Smooth muscle cell (in vitro differentiated cells): ENCODE measurements at regions not wholly inside any gene's neighbourhood (a gene's known extent, or its start where the extent isn't known, plus 50 kb on each side); places are given as distances from the start of the nearest gene placed in this dataset.

ENCODE experiments used
- DNase-seq: peaks from one replicate; lab custom pipeline; 2025; ENCODE audit not compliant: unreplicated experiment; lab: John Stamatoyannopoulos, UW
- H2AFZ ChIP-seq: fragments of 200-600 bp; sonication (generic); 2 replicates; pipeline ENCODE4 v1.6.0; 2016; ENCODE audit warnings: antibody characterized with exemption, low read depth, mild to moderate bottlenecking
- H3F3A ChIP-seq: fragments of 200-600 bp; sonication (generic); 2 replicates; pipeline ENCODE4 v1.6.0; 2017; ENCODE audit warnings: antibody characterized with exemption, low read depth
- H3K27ac ChIP-seq: fragments of 200-600 bp; sonication (generic); 2 replicates; pipeline ENCODE4 v1.5.1; 2016; ENCODE audit warnings: low read depth, mild to moderate bottlenecking
- H3K27me3 ChIP-seq: fragments of 200-600 bp; sonication (generic); 2 replicates; pipeline ENCODE4 v1.6.1; 2016; ENCODE audit warnings: low read depth, mild to moderate bottlenecking
- H3K36me3 ChIP-seq: fragments of 200-600 bp; sonication (generic); 2 replicates; pipeline ENCODE4 v1.5.1; 2016; ENCODE audit warnings: low read depth
- H3K4me1 ChIP-seq: fragments of 200-600 bp; sonication (generic); 2 replicates; pipeline ENCODE4 v1.5.1; 2016; ENCODE audit warnings: low read depth
- H3K4me2 ChIP-seq: fragments of 200-600 bp; sonication (generic); 2 replicates; pipeline ENCODE4 v1.6.0; 2016; ENCODE audit warnings: mild to moderate bottlenecking
- H3K4me3 ChIP-seq: fragments of 200-600 bp; sonication (generic); 2 replicates; pipeline ENCODE4 v1.5.1; 2016; ENCODE audit warnings: mild to moderate bottlenecking
- H3K79me2 ChIP-seq: fragments of 200-600 bp; sonication (generic); 2 replicates; pipeline ENCODE4 v1.6.0; 2016; ENCODE audit warnings: low read depth, mild to moderate bottlenecking
- H3K9ac ChIP-seq: fragments of 200-600 bp; sonication (generic); 2 replicates; pipeline ENCODE4 v1.6.0; 2016; ENCODE audit warnings: low read depth
- H3K9me3 ChIP-seq: fragments of 200-600 bp; sonication (generic); replicated peaks from 2 replicates; pipeline ENCODE4 v1.5.1; 2016; ENCODE audit warnings: low read depth
- H4K20me1 ChIP-seq: fragments of 200-600 bp; sonication (generic); 2 replicates; pipeline ENCODE4 v1.6.0; 2016; ENCODE audit warnings: low read depth
- WGBS: methylation state at CpG from one replicate; pipeline ENCODE4 v1.1.7; 2016; ENCODE audit warnings: low lambda C conversion rate; 5-methylcytosine and 5-hydroxymethylcytosine counted together
- TF ChIP-seq, protein P1 (sequence below): fragments of 200-600 bp; sonication (generic); IDR thresholded peaks from 2 replicates; pipeline ENCODE4 v1.5.1; 2017; ENCODE audit warnings: borderline replicate concordance, mild to moderate bottlenecking, antibody characterized with exemption; ENCODE audit not compliant: insufficient read depth, poor library complexity, severe bottlenecking

DNA sequence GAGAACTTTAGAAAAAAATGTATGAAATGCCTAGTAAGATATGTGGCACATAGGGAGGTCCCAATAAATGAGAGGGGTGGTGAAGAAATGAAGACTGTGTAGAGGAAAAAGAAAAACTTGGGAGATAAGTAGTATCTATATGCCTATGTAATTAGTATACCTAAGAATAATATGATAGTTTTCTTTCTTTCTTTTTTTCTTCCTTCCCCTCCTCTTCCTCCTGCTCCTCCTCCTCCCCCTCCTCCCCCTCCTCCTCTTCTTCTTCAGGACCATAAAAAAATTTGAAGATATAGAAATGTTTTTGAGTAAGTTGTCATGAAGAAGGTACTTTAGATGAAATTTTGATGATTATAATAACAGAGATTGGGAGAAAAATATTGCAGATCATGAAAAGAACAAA is 857.4 kb downstream of the MAT2B start:
- H3K79me2 ChIP-seq = no peaks in the 10 kb centered on the region
- no peak overlapping the region for H3K4me3 ChIP-seq
- DNase-seq = no peak
- no peaks in the 10 kb centered on the region for H3K27me3 ChIP-seq
- no peaks in the 10 kb centered on the region for H3K36me3 ChIP-seq
- no peak overlapping the region for H3K4me2 ChIP-seq
- H3K9ac ChIP-seq = no peak overlapping the region
- no peaks in the 10 kb centered on the region for H3K9me3 ChIP-seq
- H4K20me1 ChIP-seq = no peaks in the 10 kb centered on the region
- TF ChIP-seq, protein P1, sequence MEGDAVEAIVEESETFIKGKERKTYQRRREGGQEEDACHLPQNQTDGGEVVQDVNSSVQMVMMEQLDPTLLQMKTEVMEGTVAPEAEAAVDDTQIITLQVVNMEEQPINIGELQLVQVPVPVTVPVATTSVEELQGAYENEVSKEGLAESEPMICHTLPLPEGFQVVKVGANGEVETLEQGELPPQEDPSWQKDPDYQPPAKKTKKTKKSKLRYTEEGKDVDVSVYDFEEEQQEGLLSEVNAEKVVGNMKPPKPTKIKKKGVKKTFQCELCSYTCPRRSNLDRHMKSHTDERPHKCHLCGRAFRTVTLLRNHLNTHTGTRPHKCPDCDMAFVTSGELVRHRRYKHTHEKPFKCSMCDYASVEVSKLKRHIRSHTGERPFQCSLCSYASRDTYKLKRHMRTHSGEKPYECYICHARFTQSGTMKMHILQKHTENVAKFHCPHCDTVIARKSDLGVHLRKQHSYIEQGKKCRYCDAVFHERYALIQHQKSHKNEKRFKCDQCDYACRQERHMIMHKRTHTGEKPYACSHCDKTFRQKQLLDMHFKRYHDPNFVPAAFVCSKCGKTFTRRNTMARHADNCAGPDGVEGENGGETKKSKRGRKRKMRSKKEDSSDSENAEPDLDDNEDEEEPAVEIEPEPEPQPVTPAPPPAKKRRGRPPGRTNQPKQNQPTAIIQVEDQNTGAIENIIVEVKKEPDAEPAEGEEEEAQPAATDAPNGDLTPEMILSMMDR = no peak
- no peak overlapping the region for H2AFZ ChIP-seq
- peaks cover 12% of the 10 kb centered on the region for H3F3A ChIP-seq
- peaks cover 28% of the 10 kb centered on the region for H3K4me1 ChIP-seq
- no peak overlapping the region for H3K27ac ChIP-seq

DNA sequence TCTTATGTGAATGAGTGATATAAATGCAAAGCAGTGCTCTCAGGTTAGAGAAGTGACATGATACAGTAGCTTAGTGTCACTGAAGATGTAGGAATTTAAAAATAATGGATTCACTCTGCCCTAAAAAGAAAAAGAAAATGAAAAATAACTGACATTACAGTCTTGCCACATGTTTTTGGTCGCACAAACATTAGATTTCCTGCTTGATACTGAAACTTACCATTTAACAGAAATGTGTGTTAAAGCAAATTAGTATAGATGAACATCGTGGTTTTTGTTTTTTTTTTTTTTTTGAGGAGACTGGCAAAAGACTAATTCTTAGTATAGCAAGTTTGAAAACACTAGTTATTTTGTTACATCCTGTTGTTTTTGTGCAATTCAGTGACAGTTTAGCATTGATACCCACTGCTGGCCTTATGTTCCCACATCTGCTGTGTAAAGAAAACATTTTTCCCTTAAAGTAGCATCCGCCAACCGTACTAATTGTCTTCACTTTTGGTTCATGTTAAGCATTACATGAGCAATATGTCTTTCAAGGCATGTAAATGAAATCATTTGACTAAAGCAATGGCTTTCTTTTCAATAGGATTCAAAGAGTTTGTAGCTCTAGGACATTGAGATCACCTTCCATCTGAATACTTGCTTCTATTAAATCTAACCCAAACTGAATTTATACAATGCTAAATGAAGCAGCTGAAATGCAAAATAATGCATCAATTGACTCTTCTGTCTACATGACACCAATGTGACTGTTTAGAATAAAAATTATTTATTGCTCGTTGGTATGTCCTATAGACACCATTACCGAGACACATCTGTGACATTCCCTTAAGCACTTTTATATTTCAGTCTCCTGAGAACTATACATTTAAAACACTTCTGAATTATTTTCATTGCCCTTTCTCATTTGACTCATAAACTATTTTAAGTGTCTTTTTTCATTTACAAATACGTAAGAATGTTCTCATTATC is 859.1 kb downstream of the MAT2B start:
- H3K27ac ChIP-seq = no peak overlapping the region
- no peak overlapping the region for H2AFZ ChIP-seq
- no peak overlapping the region for H3K9ac ChIP-seq
- no peak overlapping the region for H3K4me3 ChIP-seq
- peaks cover 12% of the 10 kb centered on the region for H3F3A ChIP-seq
- H4K20me1 ChIP-seq = no peaks in the 10 kb centered on the region
- WGBS = 94% methylated on average over 7 of the region's 7 CpGs
- peaks cover 27% of the 10 kb centered on the region for H3K4me1 ChIP-seq
- H3K9me3 ChIP-seq = no peaks in the 10 kb centered on the region
- DNase-seq = no peak
- H3K36me3 ChIP-seq = no peaks in the 10 kb centered on the region
- no peaks in the 10 kb centered on the region for H3K27me3 ChIP-seq
- no peak overlapping the region for H3K4me2 ChIP-seq
- TF ChIP-seq, protein P1 = no peak
- no peaks in the 10 kb centered on the region for H3K79me2 ChIP-seq

DNA sequence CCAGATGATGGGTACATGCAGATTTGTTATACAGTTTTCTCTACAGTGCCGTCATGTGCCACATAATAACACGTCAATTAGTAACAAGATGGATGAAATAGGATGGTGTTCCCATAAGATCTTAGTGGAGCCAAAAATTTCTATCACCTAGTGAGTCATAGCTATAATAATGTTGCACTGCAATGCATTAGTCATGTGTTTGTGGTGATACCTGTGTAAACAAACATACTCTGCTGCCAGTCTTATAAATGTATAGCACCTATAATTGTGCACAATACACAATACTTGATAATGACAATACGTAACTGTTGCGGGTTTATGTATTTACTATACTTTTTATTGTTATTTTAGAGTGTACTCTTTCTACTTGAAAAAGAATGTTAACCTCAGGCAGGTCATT is 865.4 kb downstream of the MAT2B start:
- TF ChIP-seq, protein P1 = no peak
- Histone ChIP-seq H3K36me3 (no peaks in the 10 kb centered on the region), H3K4me1 (no peaks in the 10 kb centered on the region), H3K9me3 (no peaks in the 10 kb centered on the region), H3K4me3 (no peak overlapping the region), H3K79me2 (no peaks in the 10 kb centered on the region), H2AFZ (no peak overlapping the region), H3K4me2 (no peak overlapping the region), H3K27me3 (no peaks in the 10 kb centered on the region), H3K9ac (no peak overlapping the region), H3K27ac (no peak overlapping the region), H3F3A (no peaks in the 10 kb centered on the region), H4K20me1 (no peaks in the 10 kb centered on the region)
- 92% methylated on average over 4 of the region's 4 CpGs for WGBS
- no peak for DNase-seq

DNA sequence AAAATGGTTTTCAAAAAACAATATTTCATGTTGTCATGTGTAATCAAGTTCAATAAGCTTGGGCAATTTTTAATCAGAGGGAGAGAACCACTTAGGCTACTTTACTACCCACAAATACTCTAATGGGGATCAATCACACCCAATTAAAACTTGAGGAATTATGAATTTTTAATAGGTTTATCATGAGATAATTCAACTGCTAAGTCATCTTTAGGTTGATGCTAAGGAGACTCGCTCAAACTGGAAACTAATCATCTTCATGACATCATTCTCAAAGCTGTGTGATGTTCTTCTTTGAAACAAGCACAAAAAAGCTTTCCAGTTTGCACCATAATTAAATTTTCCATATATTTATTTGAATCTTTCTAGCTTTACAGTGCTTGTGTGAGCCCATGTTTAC is 867.5 kb downstream of the MAT2B start:
- H3F3A ChIP-seq = no peaks in the 10 kb centered on the region
- no peak overlapping the region for H2AFZ ChIP-seq
- H3K4me3 ChIP-seq = no peak overlapping the region
- no peaks in the 10 kb centered on the region for H3K27me3 ChIP-seq
- H3K9me3 ChIP-seq = no peaks in the 10 kb centered on the region
- no peaks in the 10 kb centered on the region for H4K20me1 ChIP-seq
- WGBS = 92% methylated on average over 1 of the region's 1 CpG
- H3K4me1 ChIP-seq = no peaks in the 10 kb centered on the region
- H3K9ac ChIP-seq = no peak overlapping the region
- TF ChIP-seq, protein P1 = no peak
- H3K79me2 ChIP-seq = no peaks in the 10 kb centered on the region
- H3K27ac ChIP-seq = no peak overlapping the region
- no peaks in the 10 kb centered on the region for H3K36me3 ChIP-seq
- H3K4me2 ChIP-seq = no peak overlapping the region
- no peak for DNase-seq
